Nucleus accumbens (tissue), 56 donors: ENCODE measurements at regions not wholly inside any gene's neighbourhood (a gene's known extent, or its start where the extent isn't known, plus 50 kb on each side); places are given as distances from the start of the nearest gene placed in this dataset.

Experiments used
- DNase-seq, 56 donors: peaks; one replicate each; lab custom pipeline; 2025; lab: John Stamatoyannopoulos, UW

DNA sequence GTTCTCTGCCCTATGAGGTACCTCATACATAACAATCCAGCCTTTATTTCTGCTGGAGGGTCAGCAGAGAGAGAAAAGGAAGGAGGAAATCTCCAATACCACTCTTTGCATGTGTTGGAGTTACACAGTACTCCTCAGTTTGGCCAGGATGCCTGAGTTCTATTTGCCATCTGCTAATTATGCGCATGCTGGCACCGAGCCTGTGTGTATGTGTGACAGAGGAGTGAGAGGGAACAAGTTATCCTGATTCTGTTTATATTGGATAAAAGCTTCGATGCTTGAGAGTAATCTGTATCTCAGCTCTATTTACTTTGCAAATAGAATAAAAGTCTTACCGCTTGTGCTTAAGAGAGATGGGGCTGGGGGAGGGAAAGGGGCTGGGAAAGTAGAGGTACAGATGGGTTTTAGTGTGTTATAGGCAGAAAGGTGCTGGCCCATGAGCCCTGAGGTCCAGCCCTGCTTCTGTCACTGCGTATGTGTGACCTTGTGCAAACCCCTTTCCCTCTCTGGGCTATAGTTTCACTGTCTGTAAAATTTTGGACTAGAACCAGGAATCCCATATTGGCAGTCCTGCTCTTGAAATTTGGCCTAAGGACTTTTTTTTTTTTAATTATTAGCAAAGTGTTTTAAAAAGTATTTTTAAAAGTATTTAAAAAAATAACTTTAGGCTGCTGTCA, 54.5 kb upstream of the PLXNA2 start:
- peak in 2 of 56 donors; percentile 3 to 21 for DNase-seq

DNA sequence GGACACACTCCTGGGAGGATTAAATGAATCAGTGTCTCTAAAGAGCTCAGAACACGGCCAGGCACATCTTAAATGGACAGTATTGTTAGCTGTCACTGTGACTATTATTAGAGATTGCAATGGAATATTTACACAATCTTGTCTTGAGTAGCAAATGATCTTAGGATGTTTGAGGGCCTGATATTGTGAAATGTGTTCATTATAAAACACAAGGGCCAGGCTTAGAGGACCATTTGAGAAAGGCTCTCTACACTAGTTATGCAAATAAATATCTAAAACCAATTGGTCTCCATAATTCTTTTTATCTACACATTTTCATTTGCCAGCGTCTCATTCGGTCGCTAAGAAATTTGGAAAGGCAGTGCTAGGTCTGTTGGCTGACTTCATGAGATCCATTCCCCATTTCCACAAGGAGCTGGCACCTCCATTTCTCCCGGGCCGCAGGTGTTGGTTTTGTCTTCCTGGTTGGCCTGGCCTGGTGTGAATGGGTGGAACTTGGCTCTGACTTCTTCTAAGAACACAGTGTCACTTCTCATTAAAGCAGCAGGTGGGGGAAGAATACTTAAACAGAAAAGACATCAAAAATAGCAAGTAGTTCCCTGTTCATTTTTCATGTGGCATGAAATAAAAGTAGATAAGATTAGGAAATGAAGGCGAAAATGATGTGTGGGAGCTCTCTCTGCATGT, 56.0 kb upstream of the PLXNA2 start:
- DNase-seq = no peak

DNA sequence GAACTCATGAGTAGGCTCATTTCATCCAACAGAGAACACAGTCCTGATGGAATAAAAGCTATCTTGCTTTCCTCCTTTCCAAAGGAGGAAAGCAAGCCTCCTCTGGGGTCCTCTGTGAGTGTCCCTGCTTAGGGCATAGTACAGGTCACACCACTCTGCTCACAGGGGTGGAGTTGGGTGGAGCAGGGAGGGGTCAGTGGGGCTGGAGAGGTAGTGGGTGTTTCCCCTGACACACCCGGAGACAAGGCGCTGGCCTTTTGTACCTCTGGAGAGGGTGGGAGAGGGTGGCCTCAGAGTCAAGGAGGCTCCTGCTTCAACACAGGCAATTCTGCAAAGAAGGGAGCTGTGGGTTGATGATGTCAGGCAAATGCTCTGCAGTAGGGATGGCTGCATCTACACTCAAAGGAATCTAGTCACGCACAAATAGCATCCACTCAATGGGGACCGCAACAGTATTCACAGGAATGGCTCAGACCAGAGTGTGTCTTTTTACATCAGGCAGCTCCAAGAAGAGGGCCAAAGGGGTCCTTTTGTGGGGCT, 58.6 kb upstream of the PLXNA2 start:
- no peak for DNase-seq

DNA sequence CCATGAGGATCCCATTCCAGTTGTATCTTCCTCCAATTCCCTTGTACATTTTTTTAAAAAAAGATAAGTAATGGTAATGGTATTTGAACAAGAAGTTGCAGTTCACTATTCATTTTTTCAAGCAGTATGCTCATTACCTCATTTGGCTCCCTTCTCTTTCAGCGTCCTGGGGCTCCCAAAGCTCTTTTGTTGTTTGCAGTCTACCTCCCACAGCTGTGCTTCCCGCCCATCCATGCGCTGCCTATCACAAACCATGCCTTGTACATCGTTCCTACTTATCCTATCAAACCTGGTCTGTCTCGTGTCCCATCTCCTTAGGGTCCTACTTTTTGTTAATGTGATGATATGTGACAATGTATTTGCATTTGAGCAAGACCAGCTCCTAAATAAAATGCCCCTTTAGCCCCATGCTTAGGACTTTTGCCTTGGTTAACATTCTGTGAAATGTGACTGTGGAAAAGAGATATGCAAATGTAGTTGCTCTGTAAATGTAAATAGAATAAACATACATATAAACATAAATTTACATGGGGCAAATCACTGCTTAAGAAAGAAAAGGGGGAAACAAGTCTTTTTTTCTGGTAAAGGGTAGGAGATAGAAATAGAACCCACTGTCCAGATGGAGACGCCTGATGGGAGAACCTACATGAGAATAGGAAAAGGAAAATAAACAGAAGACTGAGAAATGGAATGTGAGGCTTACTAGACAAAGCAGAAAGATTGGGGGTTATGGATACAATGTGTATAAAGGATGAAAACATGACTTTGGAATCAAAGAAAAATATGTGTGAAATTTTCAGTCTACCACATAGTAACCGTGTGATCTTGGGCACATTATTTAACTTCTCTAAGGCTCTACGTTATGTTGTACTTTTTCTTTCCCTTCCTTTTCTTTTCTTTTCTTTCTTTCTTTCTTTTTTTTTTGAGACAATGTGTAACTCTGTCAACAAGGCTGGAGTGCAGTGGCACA, 59.8 kb upstream of the PLXNA2 start:
- DNase-seq = no peak

DNA sequence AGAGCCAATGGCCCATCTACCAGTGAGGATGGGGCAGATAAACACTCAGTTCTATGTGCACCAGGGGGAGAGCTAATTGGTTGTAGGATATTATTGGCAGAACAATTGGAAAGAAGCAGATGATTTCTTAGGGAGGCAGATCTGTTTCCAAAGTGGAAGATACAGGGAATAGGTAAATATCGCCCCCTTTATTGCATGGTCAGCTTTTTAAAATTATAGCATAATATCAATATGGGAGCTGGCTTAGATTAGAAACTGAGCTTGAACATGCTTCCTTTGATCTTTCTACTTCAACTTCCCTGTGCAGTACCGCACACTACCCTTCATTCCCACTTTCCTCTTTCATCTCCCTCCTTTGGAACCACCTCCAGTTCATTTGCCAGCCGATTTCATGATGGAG, 64.0 kb upstream of the PLXNA2 start:
- no peak for DNase-seq

DNA sequence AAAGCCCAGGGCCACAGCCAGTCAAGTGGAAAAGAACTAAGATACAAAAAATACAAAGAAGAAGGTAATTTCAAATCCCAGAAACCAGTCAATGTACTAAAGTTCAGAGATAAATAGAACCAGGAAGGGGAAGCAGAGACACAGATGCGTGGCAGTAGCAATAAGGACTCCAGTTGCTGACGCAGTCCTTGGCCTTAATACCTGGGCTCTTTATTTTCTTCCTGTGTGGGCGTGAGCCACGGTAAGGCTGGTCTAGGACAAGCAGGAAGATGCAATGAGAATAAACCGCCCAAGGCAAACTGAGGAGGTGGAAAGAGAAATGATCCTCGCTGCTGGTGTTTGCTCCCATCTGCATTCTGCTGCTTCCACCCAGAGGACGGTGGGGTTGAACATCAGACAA, 65.6 kb upstream of the PLXNA2 start:
- no peak for DNase-seq

DNA sequence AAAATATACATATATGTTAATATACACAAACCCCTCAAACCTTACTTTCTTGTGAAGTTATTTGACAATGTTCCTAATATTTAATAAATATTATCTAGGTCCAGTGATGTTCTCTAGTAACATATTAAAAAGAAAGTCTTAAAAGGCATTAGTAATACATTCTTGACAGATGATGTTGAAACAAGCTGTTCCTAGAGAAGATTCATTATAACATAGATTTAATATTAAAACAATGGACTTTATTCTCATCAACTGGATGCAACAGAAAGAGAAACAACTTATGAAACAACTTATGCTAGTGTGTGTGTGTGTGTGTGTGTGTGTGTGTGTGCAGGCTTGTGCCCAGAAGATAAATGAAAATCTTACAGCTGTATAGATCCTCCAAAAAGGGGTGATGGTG, 68.5 kb upstream of the PLXNA2 start:
- DNase-seq = no peak

DNA sequence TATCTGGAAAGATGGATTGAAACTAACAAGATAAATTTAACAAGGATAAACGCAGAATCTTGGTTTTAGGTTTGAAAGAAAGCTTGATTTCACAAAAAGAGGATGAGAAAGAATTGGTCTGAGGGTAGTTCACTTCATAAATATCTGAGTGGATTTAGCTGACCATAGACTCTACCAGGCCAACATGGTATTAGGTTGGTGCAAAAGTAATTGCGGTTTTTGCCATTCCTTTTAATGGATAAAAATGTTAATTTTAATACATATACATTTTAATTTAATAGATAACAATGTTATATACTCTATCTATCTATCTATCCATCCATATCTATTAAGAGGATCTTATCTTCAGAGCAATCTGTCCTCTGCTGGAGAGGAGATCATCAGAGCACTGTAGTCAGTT, 70.2 kb upstream of the PLXNA2 start:
- DNase-seq = no peak

DNA sequence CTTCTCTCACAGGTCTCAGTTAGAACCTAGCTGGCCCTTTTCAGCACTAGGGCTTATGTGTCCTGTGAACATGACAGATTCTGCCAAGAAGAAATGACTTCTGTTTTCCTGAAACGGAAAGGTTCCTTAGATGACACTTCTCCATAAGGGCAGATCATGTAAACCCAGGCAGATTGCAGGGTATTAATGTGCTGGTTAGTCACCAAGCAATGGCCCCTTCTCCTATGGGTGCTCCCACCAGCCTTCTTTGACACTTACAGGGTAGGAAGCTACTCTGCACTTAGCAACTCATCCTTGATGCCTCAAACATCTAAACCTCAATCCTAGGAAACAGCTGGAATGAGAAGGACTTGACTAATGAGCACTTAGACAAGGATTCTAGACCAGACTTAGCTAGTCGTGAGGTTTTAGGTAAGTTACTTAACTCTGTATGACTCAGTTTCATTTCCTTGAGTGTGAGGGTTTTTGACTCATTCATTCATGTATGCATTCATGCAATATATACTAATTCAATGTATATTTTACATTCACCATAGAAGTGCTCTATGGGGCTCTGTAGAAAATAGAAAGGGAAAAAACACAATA, 74.1 kb upstream of the PLXNA2 start:
- no peak for DNase-seq

DNA sequence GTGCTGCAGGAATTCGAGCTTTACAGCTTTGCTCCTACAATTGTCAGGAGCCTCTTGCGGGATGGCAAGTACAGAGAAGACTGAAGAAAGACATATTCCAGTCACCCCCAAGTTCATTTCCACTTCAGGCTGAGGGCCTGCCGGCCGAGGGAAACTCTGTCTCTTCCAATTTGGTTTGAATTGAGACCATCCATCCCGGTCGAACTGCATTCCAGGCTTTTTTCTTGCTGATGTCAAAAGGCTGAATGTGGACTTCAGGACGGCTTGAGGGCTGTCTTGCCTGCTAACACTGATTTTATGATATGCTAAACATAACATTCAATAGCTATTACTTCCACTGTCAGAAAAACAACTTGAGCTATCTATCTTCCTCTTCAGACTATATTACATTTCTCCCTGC, 79.8 kb upstream of the PLXNA2 start:
- no peak for DNase-seq

DNA sequence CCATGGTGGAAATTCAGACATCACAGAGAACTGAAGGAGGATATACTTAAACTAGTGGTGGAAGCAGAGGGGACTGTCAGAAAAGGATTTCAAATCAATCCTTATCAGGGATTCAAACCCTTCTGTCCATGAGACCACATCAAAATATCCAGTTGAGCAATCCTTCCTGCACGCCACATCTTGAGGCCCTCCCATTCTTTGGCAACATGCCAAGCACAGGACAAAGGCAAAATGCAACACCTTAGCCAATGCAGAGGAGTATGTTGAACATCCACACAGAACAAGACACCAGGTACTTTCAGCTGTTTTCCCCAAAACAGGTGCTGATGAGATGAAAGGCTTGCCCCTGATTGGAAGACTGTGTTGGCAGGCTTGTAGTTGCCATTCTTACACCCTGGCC, 81.8 kb upstream of the PLXNA2 start:
- DNase-seq = no peak

DNA sequence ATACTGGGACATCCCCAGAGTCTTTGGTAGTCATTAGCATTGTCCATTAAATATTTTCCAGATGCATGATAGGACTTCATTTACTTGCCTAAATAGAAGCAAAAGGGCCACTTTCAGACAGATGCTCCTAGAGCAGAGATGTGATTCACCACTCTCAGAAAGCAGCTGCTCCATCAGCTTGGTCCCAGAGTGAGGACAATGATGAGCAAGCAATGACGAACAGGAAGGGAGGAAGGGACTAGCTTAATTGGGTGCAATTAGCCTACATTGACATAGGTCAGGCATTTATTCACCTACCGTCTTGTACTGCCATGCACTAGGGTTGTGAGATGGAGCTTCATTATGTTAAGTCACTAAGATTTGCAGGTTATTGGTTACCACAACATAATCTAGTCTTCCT, 85.1 kb upstream of the PLXNA2 start:
- DNase-seq = no peak

DNA sequence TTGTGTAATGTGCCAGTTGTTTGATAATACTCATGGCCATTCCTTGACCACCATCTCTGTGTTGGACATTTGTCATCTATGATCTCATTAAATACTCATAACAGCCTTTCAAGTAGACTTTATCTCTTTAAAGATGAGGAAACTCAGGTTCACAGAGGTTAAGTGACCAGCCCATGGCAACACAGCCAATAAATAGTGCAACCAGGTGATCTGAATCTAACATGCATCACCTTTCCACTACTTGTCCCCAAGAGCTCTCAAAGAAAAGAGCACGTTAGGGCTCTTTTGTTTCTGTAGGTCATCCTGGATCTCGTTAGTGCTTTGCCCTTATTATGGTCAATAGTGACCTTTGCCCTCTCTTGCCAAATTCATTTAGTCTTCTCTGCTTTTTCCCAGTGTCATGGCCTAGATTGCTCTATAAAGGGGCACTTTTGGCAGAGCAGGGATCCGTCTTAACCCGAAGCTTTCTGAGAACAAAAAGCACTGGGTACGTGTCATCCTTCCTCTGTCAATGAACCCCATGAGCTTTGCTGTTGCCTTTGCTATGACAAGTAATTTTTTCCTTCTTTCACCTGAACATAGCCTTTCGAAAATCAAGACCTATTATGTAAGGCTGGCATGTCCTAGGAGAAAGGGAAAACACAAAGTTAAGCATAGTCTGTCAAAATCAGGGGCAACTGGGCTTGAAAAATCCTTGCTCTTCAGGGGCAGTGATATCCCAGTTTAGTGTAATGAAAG, 88.0 kb upstream of the PLXNA2 start:
- DNase-seq = no peak

DNA sequence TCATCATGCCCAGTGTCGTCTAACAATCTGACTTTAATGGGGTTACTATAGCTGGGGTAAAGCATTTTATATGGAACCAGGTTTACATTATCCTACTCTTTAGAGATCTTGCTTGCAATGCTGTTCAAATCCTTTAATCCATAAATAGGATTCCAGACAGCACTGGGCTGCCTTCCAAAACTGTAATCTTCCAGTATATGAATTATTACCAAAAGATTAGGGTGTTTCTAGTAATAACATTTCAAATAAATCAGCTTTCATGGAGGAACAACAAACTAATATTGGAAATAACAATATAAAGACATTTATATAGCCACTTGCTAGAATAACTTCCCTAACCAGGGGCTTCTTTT, 88.6 kb upstream of the PLXNA2 start:
- no peak for DNase-seq

DNA sequence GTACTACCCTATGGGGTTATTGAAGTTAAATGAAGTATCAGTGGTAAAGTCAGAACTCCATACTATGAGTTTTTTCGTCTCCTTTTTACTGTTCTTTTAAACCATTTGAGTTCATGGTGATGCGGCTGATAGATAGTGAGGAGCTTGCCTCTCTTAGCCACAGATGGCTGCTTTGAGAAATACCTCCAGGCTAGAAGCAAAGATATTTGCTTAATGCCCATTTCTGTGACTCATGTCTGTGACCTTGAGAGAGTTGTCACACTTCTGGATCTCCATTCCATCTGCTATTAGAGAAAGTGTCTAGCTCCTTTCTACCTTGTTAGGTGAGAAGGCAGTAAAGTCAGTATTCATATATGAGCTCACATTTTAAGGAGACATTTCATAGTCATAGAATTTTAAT, 89.5 kb upstream of the PLXNA2 start:
- DNase-seq = no peak

DNA sequence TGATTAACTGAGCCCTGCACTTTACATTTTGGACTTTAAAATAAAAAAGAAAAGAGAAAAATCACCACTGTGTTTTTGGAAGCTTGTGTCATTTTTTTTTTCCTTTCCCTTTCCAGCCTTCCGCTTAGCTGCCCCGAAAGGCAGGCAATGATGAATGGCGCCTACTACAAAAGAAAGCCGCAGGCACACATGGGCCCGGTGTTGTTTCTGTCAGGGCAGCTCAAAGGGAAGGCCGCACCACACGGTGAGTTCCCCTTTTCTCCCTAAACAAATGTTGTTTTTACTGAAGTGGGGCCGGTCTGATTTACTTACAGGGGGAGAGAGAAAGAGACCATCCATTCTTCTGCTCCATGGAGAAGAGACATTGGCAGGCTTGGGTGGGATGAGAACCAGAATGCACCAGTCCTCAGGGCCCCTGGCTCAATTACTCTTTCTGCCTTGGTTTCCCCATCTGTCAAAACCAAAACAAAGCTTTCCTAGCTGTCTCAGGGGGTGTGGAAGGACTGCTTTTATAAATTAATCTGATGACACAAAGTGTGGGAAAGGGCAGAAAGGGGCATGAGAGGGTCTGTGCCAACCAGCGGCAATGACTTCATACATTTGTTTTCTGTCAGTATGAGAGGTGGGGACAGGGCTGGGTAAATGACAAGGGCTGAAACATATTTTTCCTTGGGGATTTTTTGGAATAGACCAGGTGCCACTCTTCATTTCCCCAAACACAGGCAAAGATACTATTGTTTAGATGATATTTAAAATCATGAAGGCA, 91.4 kb upstream of the PLXNA2 start:
- no peak for DNase-seq

DNA sequence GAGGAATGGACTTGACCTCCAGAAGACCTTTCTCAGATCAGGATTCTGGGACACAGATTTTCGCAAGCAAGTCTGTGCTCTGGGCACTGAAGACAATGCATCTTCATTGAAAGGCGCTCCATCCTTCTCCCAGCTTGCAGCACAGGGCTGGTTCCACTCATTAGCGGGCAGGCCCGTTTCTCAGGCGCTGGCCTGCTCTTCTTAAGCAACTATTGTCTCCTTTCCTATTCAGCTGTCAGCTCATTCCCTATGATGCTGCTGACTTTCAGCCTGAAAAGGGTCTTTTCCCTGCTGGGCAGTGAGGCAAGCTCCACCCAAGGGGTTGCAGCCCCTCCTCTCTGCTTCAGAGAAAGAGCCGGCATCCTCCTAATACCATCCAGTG, 91.9 kb upstream of the PLXNA2 start:
- DNase-seq = peak in 1 of 56 donors; percentile 1

DNA sequence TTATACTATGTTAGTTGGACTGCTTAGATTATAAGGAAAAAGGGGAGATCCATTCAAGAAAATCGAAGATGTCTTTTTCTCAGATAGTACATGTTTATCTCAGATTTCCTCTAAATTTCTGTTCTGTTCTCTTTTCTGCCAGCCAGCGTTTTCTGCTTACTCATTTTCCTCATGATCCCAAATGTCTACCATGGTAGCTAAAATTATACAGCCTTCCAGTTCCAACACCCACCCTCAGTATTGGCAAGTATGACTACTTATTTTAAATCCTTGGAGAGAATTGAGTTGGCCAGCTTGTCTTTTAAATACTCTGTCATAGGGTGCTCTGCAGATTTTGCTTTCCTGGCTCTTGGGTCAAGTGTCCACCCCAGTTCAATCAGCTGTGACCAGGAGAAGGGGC, 95.7 kb upstream of the PLXNA2 start:
- DNase-seq = no peak

DNA sequence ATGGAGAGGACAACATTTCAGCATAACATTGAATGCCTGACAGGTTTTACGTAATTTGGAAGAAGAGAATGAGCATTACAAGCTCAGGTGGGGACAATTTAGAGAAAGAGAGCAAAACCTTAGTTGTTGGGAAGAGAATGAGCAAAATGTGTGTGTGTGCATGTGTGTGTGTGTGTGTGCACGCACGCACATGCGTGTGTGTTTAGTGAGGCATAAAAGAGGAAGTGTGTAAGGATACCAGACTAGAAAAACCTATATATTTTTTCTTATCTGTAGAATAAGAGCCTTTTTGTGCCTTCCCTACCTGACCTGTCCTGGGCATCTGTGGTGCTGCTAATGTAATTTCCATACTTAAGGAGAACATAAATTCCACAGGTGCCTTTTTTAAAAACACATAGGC, 99.0 kb upstream of the PLXNA2 start:
- no peak for DNase-seq
